Immature natural killer cell (primary cell): ENCODE measurements at regions not wholly inside any gene's neighbourhood (a gene's known extent, or its start where the extent isn't known, plus 50 kb on each side); places are given as distances from the start of the nearest gene placed in this dataset.
"Not testable (repeated sequence)": the region's sequence is repeated elsewhere in the genome, so short reads cannot be mapped to it uniquely, and the experiment has no call there.

Source experiments
- DNase-seq, 3 donors: peaks; one replicate each; pipeline ENCODE4 v3.0.0; 2022; ENCODE audit warnings: mixed read lengths in 1 of 3
- H3K27ac Mint-ChIP-seq, 6 donors: one replicate each; pipeline ENCODE4 v1.8.0; 2020; ENCODE audit warnings: mixed read lengths in 6 of 6, mild to moderate bottlenecking in 5 of 6, inconsistent platforms in 4 of 6, moderate library complexity in 3 of 6
- H3K27me3 Mint-ChIP-seq, 3 donors: one replicate each; pipeline ENCODE4 v1.8.0; 2020 to 2021; ENCODE audit warnings: low read depth in 3 of 3, mild to moderate bottlenecking in 3 of 3, mixed read lengths in 3 of 3, moderate library complexity in 3 of 3, inconsistent platforms in 1 of 3
- H3K36me3 Mint-ChIP-seq, 3 donors: one replicate each; pipeline ENCODE4 v1.8.0; 2020; ENCODE audit warnings: mixed read lengths in 3 of 3, inconsistent platforms in 2 of 3, mild to moderate bottlenecking in 2 of 3
- H3K4me1 Mint-ChIP-seq, 2 donors: one replicate each; pipeline ENCODE4 v1.8.0; 2020; ENCODE audit warnings: inconsistent platforms in 2 of 2, mild to moderate bottlenecking in 2 of 2, mixed read lengths in 2 of 2, moderate library complexity in 1 of 2
- H3K4me3 Mint-ChIP-seq, 5 donors: one replicate each; pipeline ENCODE4 v1.8.0; 2020; ENCODE audit warnings: mild to moderate bottlenecking in 5 of 5, mixed read lengths in 5 of 5, inconsistent platforms in 3 of 5, moderate library complexity in 3 of 5
- H3K9me3 Mint-ChIP-seq, 6 donors: one replicate each; pipeline ENCODE4 v1.8.0; 2020; ENCODE audit warnings: mild to moderate bottlenecking in 6 of 6, mixed read lengths in 6 of 6, inconsistent platforms in 4 of 6, moderate library complexity in 3 of 6

DNA sequence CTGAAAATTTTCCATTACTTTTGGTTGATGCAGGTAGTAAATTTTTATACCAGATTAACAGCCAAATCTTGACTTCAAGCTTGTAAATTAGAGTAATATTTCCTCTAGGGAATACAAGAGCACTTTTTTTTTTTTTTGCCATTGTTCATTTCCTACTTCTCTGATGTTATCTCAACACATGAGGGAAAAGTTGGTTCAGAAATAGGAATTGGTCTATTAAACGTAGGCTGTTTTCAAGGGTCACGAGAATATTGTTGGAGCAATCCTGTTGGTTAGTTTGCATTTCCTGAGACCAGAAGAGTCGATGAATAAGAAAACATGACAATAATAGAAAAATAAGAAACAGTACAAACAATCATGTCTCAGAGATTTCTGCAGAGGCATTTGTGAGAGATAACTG is 453.9 kb upstream of the CCDC179 start:
- Mint-ChIP-seq H3K4me3 (no peak overlapping the region), H3K27me3 (peaks cover 0 to 1% (median 0%) of the 10 kb centered on the region in 3 donors), H3K9me3 (peaks cover 0 to 2% (median under 1%) of the 10 kb centered on the region in 6 donors), H3K4me1 (peaks cover 2 to 10% of the 10 kb centered on the region in 2 donors), H3K36me3 (no peaks in the 10 kb centered on the region), H3K27ac (no peak overlapping the region)
- DNase-seq, result no peak

- Mint-ChIP-seq H3K27me3 (no peaks in the 10 kb centered on the region), H3K36me3 (peaks cover 0 to 3% (median 0%) of the 10 kb centered on the region in 3 donors), H3K4me3 (no peak overlapping the region), H3K4me1 (peaks cover 2 to 10% of the 10 kb centered on the region in 2 donors), H3K27ac (no peak overlapping the region), H3K9me3 (peaks cover 0 to 5% (median under 1%) of the 10 kb centered on the region in 6 donors)
- DNase-seq, result no peak
Measured at GRCh38 chr11:23315286-23315685, 455.0 kb upstream of the CCDC179 start.

DNA sequence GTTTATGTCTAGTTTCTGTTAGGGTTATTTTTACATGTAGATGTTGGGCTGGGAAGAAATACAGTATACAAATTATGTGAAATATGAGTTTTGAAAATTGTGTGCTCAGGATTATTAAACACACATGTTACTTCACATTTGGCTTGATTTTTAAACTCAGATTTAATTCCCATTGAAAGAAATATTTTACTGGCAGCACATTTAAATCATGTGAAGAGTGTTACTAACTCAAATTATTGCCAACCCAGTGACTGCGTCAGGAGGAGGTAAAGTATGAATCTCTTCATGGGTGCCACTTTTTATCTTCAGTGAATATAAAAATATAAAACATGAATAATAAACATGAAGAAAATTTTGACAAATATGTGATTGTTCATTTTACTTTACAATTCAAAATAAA is 457.5 kb upstream of the CCDC179 start:
- Mint-ChIP-seq H3K4me1 (peaks cover 2 to 6% of the 10 kb centered on the region in 2 donors), H3K27ac (no peak overlapping the region), H3K36me3 (peaks cover 0 to 5% (median 5%) of the 10 kb centered on the region in 3 donors), H3K4me3 (no peak overlapping the region), H3K27me3 (no peaks in the 10 kb centered on the region), H3K9me3 (peaks cover 0 to 22% (median 5%) of the 10 kb centered on the region in 6 donors)
- no peak for DNase-seq

DNA sequence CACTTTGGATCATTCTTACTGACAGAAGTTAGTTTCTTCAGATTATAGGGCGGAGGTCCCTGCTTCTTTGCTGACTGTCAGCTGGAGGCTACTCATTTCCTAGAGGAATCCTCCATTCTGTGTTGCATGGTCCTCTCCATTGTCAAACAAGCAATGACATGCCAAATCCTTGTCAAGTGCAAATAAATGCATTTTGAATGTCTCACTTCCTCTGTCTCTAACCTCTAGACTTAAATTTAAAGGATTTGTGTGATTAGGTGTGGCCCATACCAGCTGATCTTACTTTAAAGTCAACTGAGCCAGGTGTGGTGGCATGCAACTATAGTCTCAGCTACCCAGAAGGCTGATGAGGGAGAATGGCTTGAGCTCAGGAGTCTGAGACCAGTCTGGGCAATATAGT is 458.4 kb upstream of the CCDC179 start:
- no peak overlapping the region for H3K27ac Mint-ChIP-seq
- H3K36me3 Mint-ChIP-seq, result peaks cover 0 to 5% (median 5%) of the 10 kb centered on the region in 3 donors
- peaks cover 0 to under 1% (median 0%) of the 10 kb centered on the region in 3 donors for H3K27me3 Mint-ChIP-seq

DNA sequence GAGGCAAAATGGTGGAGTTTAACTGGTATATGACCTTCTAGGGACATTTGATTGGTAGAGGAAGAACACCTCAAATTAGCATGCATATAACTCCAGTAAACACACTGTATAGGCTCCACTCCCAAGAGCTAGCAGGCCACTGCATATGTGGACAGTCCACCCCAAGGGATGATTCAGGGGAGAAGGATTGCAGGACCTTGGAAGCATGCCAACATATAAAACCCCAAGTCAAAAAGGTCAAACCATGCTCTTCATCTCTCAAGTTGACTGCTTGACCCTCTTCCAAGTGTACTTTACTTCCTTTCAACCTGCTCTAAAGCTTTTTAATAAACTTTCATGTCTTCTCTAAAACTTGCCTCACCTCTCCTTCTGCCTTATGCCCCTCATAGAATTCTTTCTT is 459.9 kb upstream of the CCDC179 start:
- peaks cover 0 to 38% (median 10%) of the 10 kb centered on the region in 6 donors for H3K9me3 Mint-ChIP-seq

More for the DNA sequence above, 458.4 kb upstream of the CCDC179 start:
- DNase-seq, result no peak
- peaks cover 0 to 30% (median 6%) of the 10 kb centered on the region in 6 donors for H3K9me3 Mint-ChIP-seq
- H3K4me1 Mint-ChIP-seq, result no peaks in the 10 kb centered on the region
- H3K4me3 Mint-ChIP-seq, result no peak overlapping the region

DNA sequence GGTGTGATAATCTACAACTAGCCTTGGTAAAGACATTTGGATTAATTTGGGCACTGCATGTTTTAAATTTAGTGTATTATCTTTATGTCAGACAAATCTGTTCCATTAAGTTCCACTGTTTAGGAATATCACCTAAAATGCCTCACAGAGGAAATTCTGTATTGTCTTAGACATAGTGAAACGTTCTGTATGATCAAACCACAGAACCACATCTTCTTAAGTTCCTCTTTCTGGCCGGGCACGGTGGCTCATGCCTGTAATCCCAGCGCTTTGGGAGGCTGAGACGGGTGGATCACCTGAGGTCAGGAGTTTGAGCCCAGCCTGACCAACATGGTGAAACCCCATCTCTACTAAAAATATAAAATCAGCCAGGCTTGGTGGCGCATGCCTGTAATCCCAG is 475.3 kb upstream of the CCDC179 start:
- H3K27ac Mint-ChIP-seq, H3K4me3 Mint-ChIP-seq, H3K27me3 Mint-ChIP-seq, H3K9me3 Mint-ChIP-seq, DNase-seq, H3K36me3 Mint-ChIP-seq, H3K4me1 Mint-ChIP-seq: not testable (repeated sequence)

More for the DNA sequence above, 459.9 kb upstream of the CCDC179 start:
- no peaks in the 10 kb centered on the region for H3K4me1 Mint-ChIP-seq
- DNase-seq, result no peak
- peaks cover 0 to 3% (median 0%) of the 10 kb centered on the region in 3 donors for H3K27me3 Mint-ChIP-seq
- no peak overlapping the region for H3K4me3 Mint-ChIP-seq
- H3K36me3 Mint-ChIP-seq, result peaks cover 0 to 5% (median 5%) of the 10 kb centered on the region in 3 donors
- no peak overlapping the region for H3K27ac Mint-ChIP-seq

GRCh38 chr11:23336961-23337360 is 476.7 kb upstream of the CCDC179 start:
- no peak overlapping the region for H3K27ac Mint-ChIP-seq
- no peak overlapping the region for H3K4me3 Mint-ChIP-seq
- H3K4me1 Mint-ChIP-seq, result peaks cover 7 to 10% of the 10 kb centered on the region in 2 donors
- H3K9me3 Mint-ChIP-seq, result no peaks in the 10 kb centered on the region
- peaks cover 0 to 2% (median 0%) of the 10 kb centered on the region in 3 donors for H3K27me3 Mint-ChIP-seq
- no peak for DNase-seq
- no peaks in the 10 kb centered on the region for H3K36me3 Mint-ChIP-seq

DNA sequence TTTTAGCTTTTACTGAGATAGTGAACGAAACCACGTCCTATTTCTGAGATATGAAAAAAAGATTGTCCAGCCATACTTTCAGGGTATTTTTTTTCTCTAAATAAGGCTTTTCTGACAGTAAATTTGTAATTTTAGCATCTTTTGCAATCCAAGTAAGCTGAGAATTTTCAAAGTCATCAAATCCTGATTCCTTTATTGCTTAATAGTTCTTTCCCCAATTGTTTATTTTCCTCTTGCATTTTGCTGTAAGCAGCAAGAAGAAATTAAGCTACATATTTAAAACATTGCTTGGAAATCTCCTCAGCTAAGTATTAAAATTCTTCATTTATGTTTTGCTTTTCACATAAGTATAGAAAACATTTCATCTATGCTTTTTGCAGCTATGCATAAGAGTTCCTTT is 493.3 kb upstream of the CCDC179 start:
- Mint-ChIP-seq H3K4me1 (no peaks in the 10 kb centered on the region), H3K9me3 (peaks cover 0 to 4% (median 0%) of the 10 kb centered on the region in 6 donors), H3K27ac (no peak overlapping the region), H3K4me3 (no peak overlapping the region), H3K36me3 (no peaks in the 10 kb centered on the region), H3K27me3 (peaks cover 0 to 2% (median 0%) of the 10 kb centered on the region in 3 donors)
- DNase-seq, result no peak

DNA sequence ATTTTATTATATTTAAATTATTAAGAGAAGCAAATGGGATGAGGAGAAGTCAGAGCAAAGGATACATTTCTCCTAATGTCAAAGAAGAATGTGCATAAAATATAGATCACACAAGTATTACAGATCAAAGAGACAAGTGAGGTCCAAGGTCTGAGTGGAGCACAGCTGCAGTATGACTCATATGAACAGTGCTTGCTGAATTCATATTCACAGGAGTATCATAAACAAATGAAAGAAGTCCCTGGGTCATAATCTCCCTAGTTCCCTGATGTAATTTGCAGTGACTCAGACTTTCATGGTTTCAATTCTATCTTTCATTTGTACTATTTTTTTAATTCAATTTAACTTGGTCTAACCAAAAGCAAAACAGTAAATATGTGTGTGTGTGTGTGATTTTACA is 499.0 kb upstream of the CCDC179 start:
- Mint-ChIP-seq H3K4me3 (no peak overlapping the region), H3K4me1 (no peaks in the 10 kb centered on the region)

DNA sequence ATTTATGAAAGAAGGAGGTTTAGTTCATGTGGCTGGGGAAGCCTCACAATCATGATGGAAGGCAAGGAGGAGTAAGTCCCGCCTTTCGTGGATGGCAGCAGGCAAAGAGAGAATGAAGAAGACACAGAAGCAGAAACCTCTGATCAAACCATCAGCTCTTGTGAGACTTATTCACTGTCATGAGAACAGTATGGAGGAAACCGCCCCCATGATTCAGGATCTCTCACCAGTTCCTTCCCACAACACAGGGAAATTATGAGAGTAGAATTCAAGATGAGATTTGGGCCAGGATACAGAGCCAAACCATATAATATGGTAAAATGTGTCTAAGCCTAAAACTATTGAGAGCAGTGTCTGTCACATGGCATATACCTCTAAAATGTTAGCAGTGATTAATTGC is 503.8 kb upstream of the CCDC179 start:
- H3K27me3 Mint-ChIP-seq, result peaks cover 0 to 5% (median 2%) of the 10 kb centered on the region in 3 donors
- peaks cover 0 to 16% (median 1%) of the 10 kb centered on the region in 6 donors for H3K9me3 Mint-ChIP-seq
- H3K4me3 Mint-ChIP-seq, result no peak overlapping the region
- H3K36me3 Mint-ChIP-seq, result no peaks in the 10 kb centered on the region
- H3K4me1 Mint-ChIP-seq, result no peaks in the 10 kb centered on the region
- no peak for DNase-seq
- H3K27ac Mint-ChIP-seq, result no peak overlapping the region

More for the DNA sequence above, 499.0 kb upstream of the CCDC179 start:
- no peak for DNase-seq
- peaks cover 0 to 2% (median 0%) of the 10 kb centered on the region in 3 donors for H3K27me3 Mint-ChIP-seq
- peaks cover 0 to 3% (median 0%) of the 10 kb centered on the region in 6 donors for H3K9me3 Mint-ChIP-seq
- H3K36me3 Mint-ChIP-seq, result no peaks in the 10 kb centered on the region
- H3K27ac Mint-ChIP-seq, result no peak overlapping the region

- Mint-ChIP-seq H3K36me3 (peaks cover 4 to 16% (median 12%) of the 10 kb centered on the region in 3 donors), H3K9me3 (peaks cover 2 to 55% (median 17%) of the 10 kb centered on the region in 6 donors), H3K27ac (no peak overlapping the region), H3K4me3 (no peak overlapping the region), H3K4me1 (no peaks in the 10 kb centered on the region), H3K27me3 (peaks cover 0 to 5% (median 0%) of the 10 kb centered on the region in 3 donors)
- no peak for DNase-seq
Measured at GRCh38 chr11:23370580-23371275, 510.5 kb upstream of the CCDC179 start.

- no peaks in the 10 kb centered on the region for H3K27me3 Mint-ChIP-seq
- H3K27ac Mint-ChIP-seq, result no peak overlapping the region
- H3K9me3 Mint-ChIP-seq, result peaks cover 0 to 11% (median 0%) of the 10 kb centered on the region in 6 donors
- no peak overlapping the region for H3K4me3 Mint-ChIP-seq
- H3K4me1 Mint-ChIP-seq, result no peaks in the 10 kb centered on the region
- no peak for DNase-seq
- H3K36me3 Mint-ChIP-seq, result no peaks in the 10 kb centered on the region
Measured at GRCh38 chr11:23377909-23378308, 517.6 kb upstream of the CCDC179 start.

DNA sequence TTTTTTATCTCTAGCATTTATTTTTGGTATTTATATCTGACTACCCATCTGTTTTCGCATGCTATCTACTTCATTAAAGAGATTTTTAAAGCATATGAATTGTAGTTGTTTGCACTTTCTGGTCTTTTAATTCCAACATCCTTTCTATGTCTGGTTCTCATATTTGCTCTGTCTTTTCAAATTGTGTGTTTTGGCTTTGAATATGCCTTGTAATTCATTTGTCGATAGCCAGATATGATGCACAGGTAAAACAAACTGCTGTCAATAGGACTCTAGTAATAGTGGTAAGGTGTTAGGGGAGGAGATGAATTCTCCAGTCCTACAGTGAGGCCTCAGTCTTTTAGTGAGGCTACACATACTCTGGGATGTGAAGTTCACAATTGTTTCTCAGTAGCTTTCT is 530.8 kb upstream of the CCDC179 start:
- Mint-ChIP-seq H3K9me3 (peaks cover 0 to 2% (median 0%) of the 10 kb centered on the region in 6 donors), H3K27ac (no peak overlapping the region), H3K4me1 (no peaks in the 10 kb centered on the region), H3K27me3 (no peaks in the 10 kb centered on the region), H3K36me3 (no peaks in the 10 kb centered on the region), H3K4me3 (no peak overlapping the region)
- DNase-seq, result no peak

- Mint-ChIP-seq H3K27ac (no peak overlapping the region), H3K27me3 (peaks cover 0 to 1% (median 0%) of the 10 kb centered on the region in 3 donors), H3K9me3 (peaks cover 0 to 2% (median 0%) of the 10 kb centered on the region in 6 donors), H3K4me3 (no peak overlapping the region), H3K4me1 (no peaks in the 10 kb centered on the region), H3K36me3 (no peaks in the 10 kb centered on the region)
- DNase-seq, result no peak
Measured at GRCh38 chr11:23398052-23398451, 537.8 kb upstream of the CCDC179 start.
